ENCODE measurements at regions not wholly inside any gene's neighbourhood (a gene's known extent, or its start where the extent isn't known, plus 50 kb on each side); places are given as distances from the start of the nearest gene placed in this dataset.

- POLR2A ChIA-PET, result no interaction called here
- CTCF ChIA-PET, result no interaction called here
- no peak for TF ChIP-seq CTCF (IDR thresholded peaks at IDR 0.05)
- Mint-ChIP-seq H3K27me3 (no peaks in the 10 kb centered on the region), H3K4me1 (ENCODE audit: low read depth) (no peaks in the 10 kb centered on the region), H3K4me3 (no peak overlapping the region), H3K36me3 (ENCODE audit: low read depth) (no peaks in the 10 kb centered on the region), H3K27ac (no peak overlapping the region), H3K9me3 (peaks cover 4% of the 10 kb centered on the region)
- no peak for DNase-seq
- no peak for ATAC-seq
- intact Hi-C loops (cut with micrococcal nuclease), result no loop called here
Observed at GRCh38 chr5:24281818-24282217, 363.0 kb downstream of the CDH10 start.

- no peaks in the 10 kb centered on the region for H3K36me3 Mint-ChIP-seq (ENCODE audit: low read depth)
- H3K27ac Mint-ChIP-seq, result no peak overlapping the region
- no peaks in the 10 kb centered on the region for H3K27me3 Mint-ChIP-seq
- ChIA-PET CTCF (no interaction called here), POLR2A (no interaction called here)
- H3K9me3 Mint-ChIP-seq, result peaks cover 8% of the 10 kb centered on the region
- DNase-seq (no peak), ATAC-seq (no peak)
- no peaks in the 10 kb centered on the region for H3K4me1 Mint-ChIP-seq (ENCODE audit: low read depth)
- intact Hi-C loops (cut with micrococcal nuclease), result no loop called here
- no peak overlapping the region for H3K4me3 Mint-ChIP-seq
- no peak for TF ChIP-seq CTCF (IDR thresholded peaks at IDR 0.05)
Observed at GRCh38 chr5:24289582-24290335, 355.0 kb downstream of the CDH10 start.

GRCh38 chr5:24290536-24290935 is 354.2 kb downstream of the CDH10 start:
- peaks cover 8% of the 10 kb centered on the region for H3K9me3 Mint-ChIP-seq
- TF ChIP-seq CTCF (IDR thresholded peaks at IDR 0.05), result no peak
- CTCF ChIA-PET, result no interaction called here
- POLR2A ChIA-PET, result no interaction called here
- no peak overlapping the region for H3K27ac Mint-ChIP-seq
- no peaks in the 10 kb centered on the region for H3K27me3 Mint-ChIP-seq
- no peaks in the 10 kb centered on the region for H3K4me1 Mint-ChIP-seq (ENCODE audit: low read depth)
- H3K4me3 Mint-ChIP-seq, result no peak overlapping the region
- no peak for ATAC-seq
- H3K36me3 Mint-ChIP-seq (ENCODE audit: low read depth), result no peaks in the 10 kb centered on the region
- intact Hi-C loops (cut with micrococcal nuclease), result no loop called here
- DNase-seq, result no peak

- no peak for TF ChIP-seq CTCF (IDR thresholded peaks at IDR 0.05)
- no peak overlapping the region for H3K4me3 Mint-ChIP-seq
- H3K4me1 Mint-ChIP-seq (ENCODE audit: low read depth), result no peaks in the 10 kb centered on the region
- intact Hi-C loops (cut with micrococcal nuclease), result no loop called here
- DNase-seq (no peak), ATAC-seq (no peak)
- no peaks in the 10 kb centered on the region for H3K27me3 Mint-ChIP-seq
- H3K27ac Mint-ChIP-seq, result no peak overlapping the region
- ChIA-PET POLR2A (no interaction called here), CTCF (no interaction called here)
- H3K9me3 Mint-ChIP-seq, result peaks cover 11% of the 10 kb centered on the region
- H3K36me3 Mint-ChIP-seq (ENCODE audit: low read depth), result no peaks in the 10 kb centered on the region
Observed at GRCh38 chr5:24291916-24292315, 352.9 kb downstream of the CDH10 start.

DNA sequence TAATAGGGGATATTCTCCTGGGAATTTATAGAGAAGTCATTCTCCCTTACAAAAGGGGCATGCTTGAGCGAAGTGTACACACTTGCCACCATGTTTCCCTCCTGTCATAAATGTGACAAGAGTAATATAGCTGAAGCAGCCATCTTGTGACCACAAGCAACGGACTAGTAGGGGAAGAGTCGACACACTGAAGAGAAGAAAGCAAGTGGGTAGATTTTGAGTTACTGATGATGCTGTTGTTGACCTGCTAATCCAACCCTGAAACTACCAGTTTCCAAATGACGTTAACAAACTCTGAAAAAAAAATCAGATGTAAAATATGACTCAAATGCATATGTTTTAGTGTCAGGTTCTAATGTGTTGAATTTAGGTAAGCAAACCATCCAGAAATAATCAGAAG is 350.4 kb downstream of the CDH10 start:
- ChIA-PET POLR2A (no interaction called here), CTCF (no interaction called here)
- no peak for DNase-seq
- Mint-ChIP-seq H3K36me3 (ENCODE audit: low read depth) (no peaks in the 10 kb centered on the region), H3K4me1 (ENCODE audit: low read depth) (no peaks in the 10 kb centered on the region), H3K9me3 (peaks cover 13% of the 10 kb centered on the region), H3K27me3 (no peaks in the 10 kb centered on the region), H3K27ac (no peak overlapping the region), H3K4me3 (no peak overlapping the region)
- no peak for TF ChIP-seq CTCF (IDR thresholded peaks at IDR 0.05)
- intact Hi-C loops (cut with micrococcal nuclease), result no loop called here
- no peak for ATAC-seq
